ENCODE measurements at regions not wholly inside any gene's neighbourhood (a gene's known extent, or its start where the extent isn't known, plus 50 kb on each side); places are given as distances from the start of the nearest gene placed in this dataset.

DNA sequence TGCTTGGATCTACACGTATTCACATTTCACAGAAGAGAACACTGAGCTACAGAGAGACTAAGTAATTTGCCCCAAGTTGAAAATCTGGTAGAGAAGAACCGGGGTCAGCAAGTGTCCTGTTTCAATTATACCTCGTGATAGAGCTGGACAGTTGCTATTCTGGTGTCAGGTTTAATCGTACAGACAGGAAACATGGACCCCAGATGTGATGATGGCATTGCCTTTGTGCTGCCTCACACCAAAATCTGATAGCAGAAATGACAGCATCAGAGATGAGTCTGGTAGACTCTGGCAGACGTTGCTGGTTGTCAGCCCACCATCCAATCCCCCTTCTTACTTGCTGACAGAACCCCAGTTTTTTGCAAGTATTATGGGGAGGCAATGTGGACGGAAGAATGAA lies 112.1 kb upstream of the FOXF1 start:
- no peak for DNase-seq (ENCODE audit: insufficient read length, low spot score)
- no peak for FAIRE-seq
- TF ChIP-seq, protein P1, sequence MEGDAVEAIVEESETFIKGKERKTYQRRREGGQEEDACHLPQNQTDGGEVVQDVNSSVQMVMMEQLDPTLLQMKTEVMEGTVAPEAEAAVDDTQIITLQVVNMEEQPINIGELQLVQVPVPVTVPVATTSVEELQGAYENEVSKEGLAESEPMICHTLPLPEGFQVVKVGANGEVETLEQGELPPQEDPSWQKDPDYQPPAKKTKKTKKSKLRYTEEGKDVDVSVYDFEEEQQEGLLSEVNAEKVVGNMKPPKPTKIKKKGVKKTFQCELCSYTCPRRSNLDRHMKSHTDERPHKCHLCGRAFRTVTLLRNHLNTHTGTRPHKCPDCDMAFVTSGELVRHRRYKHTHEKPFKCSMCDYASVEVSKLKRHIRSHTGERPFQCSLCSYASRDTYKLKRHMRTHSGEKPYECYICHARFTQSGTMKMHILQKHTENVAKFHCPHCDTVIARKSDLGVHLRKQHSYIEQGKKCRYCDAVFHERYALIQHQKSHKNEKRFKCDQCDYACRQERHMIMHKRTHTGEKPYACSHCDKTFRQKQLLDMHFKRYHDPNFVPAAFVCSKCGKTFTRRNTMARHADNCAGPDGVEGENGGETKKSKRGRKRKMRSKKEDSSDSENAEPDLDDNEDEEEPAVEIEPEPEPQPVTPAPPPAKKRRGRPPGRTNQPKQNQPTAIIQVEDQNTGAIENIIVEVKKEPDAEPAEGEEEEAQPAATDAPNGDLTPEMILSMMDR (IDR thresholded peaks at IDR 0.05; ENCODE audit: insufficient read depth, missing control alignments), result no peak

DNA sequence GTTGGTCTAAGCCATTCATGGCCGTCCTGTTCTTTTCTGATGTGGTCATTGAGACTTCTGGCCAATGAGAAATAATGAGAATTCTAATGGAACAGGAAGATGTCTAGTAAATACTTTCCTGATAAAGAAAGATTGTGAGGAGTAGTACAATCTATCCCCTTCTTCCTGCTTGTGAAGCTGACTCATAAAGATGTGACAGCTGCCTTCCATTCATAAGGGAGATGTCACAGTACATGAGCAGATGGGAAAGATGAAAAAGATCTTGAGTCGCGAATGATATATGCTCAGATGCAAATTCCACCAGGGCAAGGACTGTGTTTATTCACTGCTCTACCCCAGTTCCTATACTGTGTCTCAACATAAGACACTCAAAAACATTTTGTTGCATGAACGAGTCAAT lies 111.7 kb upstream of the FOXF1 start:
- TF ChIP-seq, protein P1 (IDR thresholded peaks at IDR 0.05; ENCODE audit: insufficient read depth, missing control alignments), result no peak
- DNase-seq (ENCODE audit: insufficient read length, low spot score), result no peak
- no peak for FAIRE-seq

DNA sequence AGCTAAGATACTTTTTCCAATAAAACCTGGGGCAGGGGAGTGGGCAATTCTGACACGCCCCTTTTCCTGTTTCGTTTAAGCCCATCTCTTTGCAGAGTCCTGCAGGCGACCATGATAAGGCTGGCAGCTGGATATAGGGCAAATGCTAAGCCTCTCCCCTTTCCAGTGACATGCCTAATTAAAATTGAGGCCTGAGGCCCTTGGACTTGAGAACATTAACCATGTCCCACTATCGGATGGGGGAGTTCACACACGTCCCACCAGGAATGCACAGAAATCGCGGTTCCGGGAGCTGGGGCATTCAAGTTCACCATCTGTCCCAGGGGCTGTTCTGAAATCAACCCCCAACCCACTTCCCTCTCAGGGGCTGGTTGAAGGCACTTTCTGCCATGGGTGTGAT lies 109.2 kb upstream of the FOXF1 start:
- FAIRE-seq, result no peak
- TF ChIP-seq, protein P1 (IDR thresholded peaks at IDR 0.05; ENCODE audit: insufficient read depth, missing control alignments), result no peak
- DNase-seq (ENCODE audit: insufficient read length, low spot score), result no peak

DNA sequence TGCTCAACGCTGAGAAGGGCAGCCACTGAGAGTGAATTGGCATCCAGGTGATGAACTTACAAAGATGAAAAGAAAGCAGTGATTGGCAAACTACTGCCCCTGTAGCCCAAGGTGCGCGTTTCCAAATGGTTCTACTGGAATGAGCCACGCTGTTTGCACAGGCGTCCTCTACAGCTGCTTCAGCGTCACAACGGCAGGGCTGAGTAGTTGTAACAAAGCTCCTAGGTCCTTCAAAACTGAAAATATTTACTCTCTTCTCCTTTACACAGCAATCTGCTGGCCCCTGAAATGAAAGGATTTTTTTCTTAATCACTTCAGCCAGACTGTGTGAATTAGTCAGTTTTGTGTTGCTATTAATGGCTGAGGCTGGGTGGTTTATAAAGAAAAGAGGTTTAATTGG lies 107.2 kb upstream of the FOXF1 start:
- DNase-seq (ENCODE audit: insufficient read length, low spot score), result no peak
- no peak for FAIRE-seq
- TF ChIP-seq, protein P1 (IDR thresholded peaks at IDR 0.05; ENCODE audit: insufficient read depth, missing control alignments), result no peak

DNA sequence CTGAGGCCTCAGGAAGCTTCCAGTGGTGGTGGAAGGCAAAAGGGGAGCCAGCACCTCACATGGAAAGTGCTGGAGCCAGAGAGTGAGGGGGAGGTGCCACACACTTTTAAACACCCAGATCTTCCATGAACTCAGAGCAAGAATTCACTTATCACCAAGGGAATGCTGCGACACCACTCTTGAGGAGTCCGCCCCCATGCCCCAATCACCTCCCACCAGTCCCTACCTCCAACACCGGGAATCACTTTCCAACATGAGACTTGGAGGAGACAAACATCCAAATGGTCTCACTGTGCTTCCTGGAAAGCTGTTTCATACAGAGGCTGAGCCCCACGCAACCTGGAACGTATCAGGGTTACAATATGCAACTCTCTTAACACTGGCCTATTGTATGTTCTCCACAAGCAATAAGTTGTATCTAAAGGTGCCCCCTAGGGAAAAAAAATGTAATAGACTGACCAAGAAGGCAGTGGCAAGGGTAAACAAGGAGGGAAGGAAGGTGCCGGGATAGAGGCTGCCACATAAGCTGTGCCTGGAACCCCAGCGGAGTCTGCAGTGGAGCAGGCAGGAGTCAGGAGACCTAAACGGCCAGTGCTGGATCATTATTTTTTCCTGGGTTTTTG lies 106.7 kb upstream of the FOXF1 start:
- TF ChIP-seq, protein P1 (IDR thresholded peaks at IDR 0.05; ENCODE audit: insufficient read depth, missing control alignments), result no peak
- DNase-seq (ENCODE audit: insufficient read length, low spot score) (no peak), FAIRE-seq (no peak)

DNA sequence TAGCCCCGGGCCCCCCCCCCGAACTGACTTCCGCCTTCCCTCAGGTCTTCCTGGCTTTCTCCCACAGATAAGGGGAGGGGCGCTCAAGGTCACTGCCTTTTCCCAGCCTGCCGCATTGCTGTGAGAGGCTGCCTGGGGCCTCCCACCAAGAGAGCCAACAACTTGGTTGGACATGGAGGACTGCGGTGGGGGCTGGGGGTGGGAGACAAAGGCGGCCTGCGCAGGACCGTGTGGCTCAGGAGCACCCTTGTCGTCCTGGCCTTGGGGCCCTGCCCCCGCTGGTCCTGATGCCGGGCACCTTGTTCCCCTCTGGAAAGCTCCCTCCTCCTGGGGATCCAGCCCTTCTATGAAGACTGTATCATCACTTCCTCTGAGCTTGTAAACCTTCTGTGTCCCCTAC lies 105.6 kb upstream of the FOXF1 start:
- DNase-seq (ENCODE audit: insufficient read length, low spot score), result no peak
- no peak for FAIRE-seq
- TF ChIP-seq, protein P1 (IDR thresholded peaks at IDR 0.05; ENCODE audit: insufficient read depth, missing control alignments), result no peak

DNA sequence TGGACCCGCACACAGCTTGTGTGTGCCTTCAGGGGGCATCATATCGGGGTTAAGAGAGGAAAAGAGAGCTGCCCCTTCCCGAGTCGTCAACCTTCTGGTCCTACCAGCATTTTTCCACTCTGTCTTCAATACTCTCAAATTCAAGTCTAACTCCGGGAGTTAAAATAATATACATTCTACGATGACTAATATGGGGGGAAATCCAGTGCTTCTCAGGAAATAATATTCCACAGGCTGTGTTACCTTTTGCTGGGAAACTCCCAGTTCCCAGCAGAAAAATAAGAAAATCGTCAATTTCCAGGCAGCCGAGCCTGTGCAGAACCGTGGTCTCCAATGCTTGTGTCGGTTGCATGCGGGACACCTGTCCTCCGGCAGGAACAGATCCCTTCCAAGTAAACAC lies 105.0 kb upstream of the FOXF1 start:
- no peak for FAIRE-seq
- TF ChIP-seq, protein P1 (IDR thresholded peaks at IDR 0.05; ENCODE audit: insufficient read depth, missing control alignments), result no peak
- no peak for DNase-seq (ENCODE audit: insufficient read length, low spot score)
